H1 (cell line): ENCODE measurements at regions not wholly inside any gene's neighbourhood (a gene's known extent, or its start where the extent isn't known, plus 50 kb on each side); places are given as distances from the start of the nearest gene placed in this dataset.

Experiments
- BCL11A ChIP-seq, 2 experiments: IDR thresholded peaks; one replicate each; pipeline ENCODE4 v1.6.1; 2011; ENCODE audit warnings: low read depth in 2 of 2, low read length in 2 of 2, mild to moderate bottlenecking in 2 of 2
- FOSL1 ChIP-seq: IDR thresholded peaks from 2 replicates; pipeline ENCODE4 v1.6.1; 2011; ENCODE audit warnings: mild to moderate bottlenecking, low read depth, low read length, moderate library complexity; ENCODE audit not compliant: insufficient read depth
- POLR2A ChIP-seq, 2 experiments: IDR thresholded peaks; 1 replicate in 1 of 2; 2 replicates in 1 of 2; pipeline ENCODE4 v1.6.1; 2011; ENCODE audit warnings: low read depth in 2 of 2, low read length in 2 of 2, mild to moderate bottlenecking in 2 of 2; ENCODE audit errors: control extremely low read depth in 1 of 2
- POLR2AphosphoS5 ChIP-seq: IDR thresholded peaks from 2 replicates; pipeline ENCODE4 v1.6.1; 2011; ENCODE audit warnings: low read depth, low read length
- POU5F1 ChIP-seq: IDR thresholded peaks from 2 replicates; pipeline ENCODE4 v1.6.1; 2011; ENCODE audit warnings: low read depth, mild to moderate bottlenecking, low read length, moderate library complexity
- RAD21 ChIP-seq, 2 experiments: IDR thresholded peaks in 1 of 2; conservative IDR thresholded peaks in 1 of 2; 2 replicates each; pipeline ENCODE4 v1.6.1; 2011; ENCODE audit warnings: low read depth in 2 of 2, low read length in 2 of 2, improper control_type of control experiment in 1 of 2, inconsistent platforms in 1 of 2, mild to moderate bottlenecking in 1 of 2, moderate library complexity in 1 of 2
- SIN3A ChIP-seq, 2 experiments: IDR thresholded peaks in 1 of 2; conservative IDR thresholded peaks in 1 of 2; 2 replicates each; pipeline ENCODE4 v1.6.1; 2011 to 2012; ENCODE audit warnings: low read length in 2 of 2, improper control_type of control experiment in 1 of 2, low read depth in 1 of 2, mild to moderate bottlenecking in 1 of 2
- SP1 ChIP-seq: IDR thresholded peaks from 2 replicates; pipeline ENCODE4 v1.6.1; 2011; ENCODE audit warnings: low read depth, low read length
- YY1 ChIP-seq: IDR thresholded peaks from 2 replicates; pipeline ENCODE4 v1.6.1; 2011; ENCODE audit warnings: low read depth, mild to moderate bottlenecking, low read length
- ZNF274 ChIP-seq: IDR thresholded peaks from 2 replicates; pipeline ENCODE4 v1.7.0; 2012; ENCODE audit warnings: low read length, borderline replicate concordance; ENCODE audit errors: extremely low read depth
- TF ChIP-seq, protein P1 (sequence below), 3 experiments: IDR thresholded peaks; 1 replicate in 2 of 3; 2 replicates in 1 of 3; pipeline versions ENCODE4 v1.5.1 to v1.6.1; 2011; ENCODE audit warnings: low read length in 3 of 3, mild to moderate bottlenecking in 3 of 3, inconsistent platforms in 2 of 3, low read depth in 1 of 3, moderate library complexity in 1 of 3; ENCODE audit not compliant: insufficient read depth in 1 of 3; ENCODE audit errors: control extremely low read depth in 1 of 3
- TF ChIP-seq, protein P2 (sequence below): IDR thresholded peaks from 2 replicates; pipeline ENCODE4 v1.6.1; 2012; ENCODE audit warnings: inconsistent platforms

DNA sequence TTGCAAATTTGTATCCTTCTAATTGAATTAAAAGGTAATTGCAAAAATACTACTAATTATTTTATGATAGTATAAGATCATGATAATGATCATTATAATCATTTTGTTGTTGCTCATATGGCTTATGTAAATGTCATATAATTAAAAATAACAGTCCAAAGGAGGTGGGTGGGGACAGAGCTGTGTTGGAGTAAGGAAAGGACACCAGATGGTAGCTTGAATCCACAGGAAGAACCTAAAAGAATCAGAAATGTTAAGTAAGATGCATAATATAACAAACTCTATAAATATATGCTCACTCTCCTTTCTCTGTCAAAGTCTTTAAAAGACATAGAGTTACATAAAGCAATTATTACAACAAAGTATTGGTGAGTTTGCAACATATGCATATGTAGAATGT is 650.7 kb upstream of the HS6ST1 start:
- TF ChIP-seq FOSL1, result no peak
- TF ChIP-seq SP1, result no peak
- TF ChIP-seq POLR2A (IDR thresholded peaks at IDR 0.05; ENCODE audit: control extremely low read depth in 1 of 2, low read depth in 2 of 2, low read length in 2 of 2), result no peak
- TF ChIP-seq, protein P1, sequence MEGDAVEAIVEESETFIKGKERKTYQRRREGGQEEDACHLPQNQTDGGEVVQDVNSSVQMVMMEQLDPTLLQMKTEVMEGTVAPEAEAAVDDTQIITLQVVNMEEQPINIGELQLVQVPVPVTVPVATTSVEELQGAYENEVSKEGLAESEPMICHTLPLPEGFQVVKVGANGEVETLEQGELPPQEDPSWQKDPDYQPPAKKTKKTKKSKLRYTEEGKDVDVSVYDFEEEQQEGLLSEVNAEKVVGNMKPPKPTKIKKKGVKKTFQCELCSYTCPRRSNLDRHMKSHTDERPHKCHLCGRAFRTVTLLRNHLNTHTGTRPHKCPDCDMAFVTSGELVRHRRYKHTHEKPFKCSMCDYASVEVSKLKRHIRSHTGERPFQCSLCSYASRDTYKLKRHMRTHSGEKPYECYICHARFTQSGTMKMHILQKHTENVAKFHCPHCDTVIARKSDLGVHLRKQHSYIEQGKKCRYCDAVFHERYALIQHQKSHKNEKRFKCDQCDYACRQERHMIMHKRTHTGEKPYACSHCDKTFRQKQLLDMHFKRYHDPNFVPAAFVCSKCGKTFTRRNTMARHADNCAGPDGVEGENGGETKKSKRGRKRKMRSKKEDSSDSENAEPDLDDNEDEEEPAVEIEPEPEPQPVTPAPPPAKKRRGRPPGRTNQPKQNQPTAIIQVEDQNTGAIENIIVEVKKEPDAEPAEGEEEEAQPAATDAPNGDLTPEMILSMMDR (IDR thresholded peaks at IDR 0.05; ENCODE audit: control extremely low read depth in 1 of 3, insufficient read depth in 1 of 3, low read depth in 1 of 3, low read length in 3 of 3), result no peak
- TF ChIP-seq POU5F1, result no peak
- no peak for TF ChIP-seq BCL11A (IDR thresholded peaks at IDR 0.05; ENCODE audit: low read depth in 2 of 2, low read length in 2 of 2)
- no peak for TF ChIP-seq YY1
- TF ChIP-seq POLR2AphosphoS5, result no peak
- TF ChIP-seq, protein P2, sequence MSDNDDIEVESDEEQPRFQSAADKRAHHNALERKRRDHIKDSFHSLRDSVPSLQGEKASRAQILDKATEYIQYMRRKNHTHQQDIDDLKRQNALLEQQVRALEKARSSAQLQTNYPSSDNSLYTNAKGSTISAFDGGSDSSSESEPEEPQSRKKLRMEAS, result no peak
- TF ChIP-seq RAD21 (IDR thresholded peaks at IDR 0.05 in 1 of 2, conservative IDR thresholded peaks at IDR 0.05 in 1 of 2; ENCODE audit: low read depth in 2 of 2, low read length in 2 of 2), result no peak
- no peak for TF ChIP-seq SIN3A (conservative IDR thresholded peaks at IDR 0.05 in 1 of 2, IDR thresholded peaks at IDR 0.05 in 1 of 2; ENCODE audit: low read depth in 1 of 2, low read length in 2 of 2)
- TF ChIP-seq ZNF274, result no peak
